ENCODE measurements at regions not wholly inside any gene's neighbourhood (a gene's known extent, or its start where the extent isn't known, plus 50 kb on each side); places are given as distances from the start of the nearest gene placed in this dataset.
"Not testable (repeated sequence)": the region's sequence is repeated elsewhere in the genome, so short reads cannot be mapped to it uniquely, and the experiment has no call there.

GRCh38 chr6:141874930-141875602 is 257.7 kb upstream of the GJE1 start:
- DNase-seq: no peak

- DNase-seq: not testable (repeated sequence)
Measured at GRCh38 chr6:141869509-141869908, 263.2 kb upstream of the GJE1 start.

GRCh38 chr6:141867767-141868166 is 265.0 kb upstream of the GJE1 start:
- DNase-seq: no peak

GRCh38 chr6:141866731-141867497 is 265.8 kb upstream of the GJE1 start:
- DNase-seq: no peak

GRCh38 chr6:141851063-141851462 is 281.7 kb upstream of the GJE1 start:
- no peak for DNase-seq

GRCh38 chr6:141848029-141848890 is 284.5 kb upstream of the GJE1 start:
- DNase-seq: peak in 2 of 5 experiments; percentile 55 to 78

- peak in 1 of 5 experiments; percentile 7 for DNase-seq
Measured at GRCh38 chr6:141846639-141847038, 286.1 kb upstream of the GJE1 start.

- DNase-seq: no peak
Measured at GRCh38 chr6:141843178-141843834, 289.4 kb upstream of the GJE1 start.

GRCh38 chr6:141833001-141833655 is 299.6 kb upstream of the GJE1 start:
- no peak for DNase-seq

- DNase-seq: no peak
Measured at GRCh38 chr6:141830530-141830929, 302.2 kb upstream of the GJE1 start.

GRCh38 chr6:141829566-141830360 is 303.0 kb upstream of the GJE1 start:
- DNase-seq: no peak

- DNase-seq: no peak
Measured at GRCh38 chr6:141824350-141824749, 308.4 kb upstream of the GJE1 start.

GRCh38 chr6:141815039-141815438 is 317.7 kb upstream of the GJE1 start:
- DNase-seq: not testable (repeated sequence)

- no peak for DNase-seq
Measured at GRCh38 chr6:141809901-141810300, 322.8 kb upstream of the GJE1 start.

GRCh38 chr6:141808662-141809061 is 324.1 kb upstream of the GJE1 start:
- DNase-seq: no peak

GRCh38 chr6:141800973-141801372 is 331.8 kb upstream of the GJE1 start:
- DNase-seq: not testable (repeated sequence)

GRCh38 chr6:141790921-141791320 is 341.8 kb upstream of the GJE1 start:
- DNase-seq: no peak

GRCh38 chr6:141788096-141788495 is 344.6 kb upstream of the GJE1 start:
- no peak for DNase-seq

GRCh38 chr6:141783585-141783984 is 349.1 kb upstream of the GJE1 start:
- no peak for DNase-seq

- DNase-seq: no peak
Measured at GRCh38 chr6:141780296-141780695, 352.4 kb upstream of the GJE1 start.

GRCh38 chr6:141764388-141764787 is 368.3 kb upstream of the GJE1 start:
- no peak for DNase-seq

Measured in T-helper 2 cell (primary cell).